ENCODE measurements at regions not wholly inside any gene's neighbourhood (a gene's known extent, or its start where the extent isn't known, plus 50 kb on each side); places are given as distances from the start of the nearest gene placed in this dataset.

- no peak overlapping the region for H3K27ac ChIP-seq
- no peak for TF ChIP-seq POLR2A (IDR thresholded peaks at IDR 0.05)
- TF ChIP-seq CTCF (IDR thresholded peaks at IDR 0.05): no peak
- TF ChIP-seq EP300 (IDR thresholded peaks at IDR 0.05; ENCODE audit: low read depth): no peak
- TF ChIP-seq POLR2AphosphoS5 (IDR thresholded peaks at IDR 0.05): no peak
- H3K36me3 ChIP-seq: no peaks in the 10 kb centered on the region
- H3K4me1 ChIP-seq: no peaks in the 10 kb centered on the region
- in situ Hi-C loops (cut with MboI; ENCODE audit: low pct_ligation_motif_present in 1 of 4, low pct_unique_long_range_greater_than_20kb in 1 of 4, low sequenced_read_pairs in 3 of 4): no loop called here
- H3K27me3 ChIP-seq: no peaks in the 10 kb centered on the region
- WGBS, 2 donors (ENCODE audit: low coverage in 1 of 2): 63% methylated on average over 1 of the region's 1 CpG; no CpG with 5 or more reads in 1 of the 2 donors
- no peak for DNase-seq
- intact Hi-C loops (cut with DNase I; ENCODE audit: low total_unique reads): no loop called here
- H3K4me3 ChIP-seq: no peak overlapping the region
- no peaks in the 10 kb centered on the region for H3K9me3 ChIP-seq
Observed at GRCh38 chr14:89089330-89089729, 264.9 kb downstream of the TTC8 start.

- H3K36me3 ChIP-seq: no peaks in the 10 kb centered on the region
- no peaks in the 10 kb centered on the region for H3K27me3 ChIP-seq
- no peaks in the 10 kb centered on the region for H3K9me3 ChIP-seq
- WGBS, 2 donors (ENCODE audit: low coverage in 1 of 2): 93 to 100% methylated on average over 1 of the region's 1 CpG
- no peaks in the 10 kb centered on the region for H3K4me1 ChIP-seq
- DNase-seq: no peak
- no peak overlapping the region for H3K27ac ChIP-seq
- TF ChIP-seq EP300 (IDR thresholded peaks at IDR 0.05; ENCODE audit: low read depth) (no peak), POLR2AphosphoS5 (IDR thresholded peaks at IDR 0.05) (no peak), POLR2A (IDR thresholded peaks at IDR 0.05) (no peak), CTCF (IDR thresholded peaks at IDR 0.05) (no peak)
- no peak overlapping the region for H3K4me3 ChIP-seq
- in situ Hi-C loops (cut with MboI; ENCODE audit: low pct_ligation_motif_present in 1 of 4, low pct_unique_long_range_greater_than_20kb in 1 of 4, low sequenced_read_pairs in 3 of 4): no loop called here
- intact Hi-C loops (cut with DNase I; ENCODE audit: low total_unique reads): no loop called here
Observed at GRCh38 chr14:89091781-89092180, 267.3 kb downstream of the TTC8 start.

- TF ChIP-seq POLR2A (IDR thresholded peaks at IDR 0.05) (no peak), CTCF (IDR thresholded peaks at IDR 0.05) (no peak), POLR2AphosphoS5 (IDR thresholded peaks at IDR 0.05) (no peak), EP300 (IDR thresholded peaks at IDR 0.05; ENCODE audit: low read depth) (no peak)
- H3K27me3 ChIP-seq: no peaks in the 10 kb centered on the region
- H3K36me3 ChIP-seq: no peaks in the 10 kb centered on the region
- H3K27ac ChIP-seq: no peak overlapping the region
- in situ Hi-C loops (cut with MboI; ENCODE audit: low pct_ligation_motif_present in 1 of 4, low pct_unique_long_range_greater_than_20kb in 1 of 4, low sequenced_read_pairs in 3 of 4): no loop called here
- WGBS, 2 donors (ENCODE audit: low coverage in 1 of 2): 54 to 60% methylated on average over 3 of the region's 3 CpGs
- no peak for DNase-seq
- H3K4me3 ChIP-seq: no peak overlapping the region
- intact Hi-C loops (cut with DNase I; ENCODE audit: low total_unique reads): no loop called here
- no peaks in the 10 kb centered on the region for H3K9me3 ChIP-seq
- H3K4me1 ChIP-seq: no peaks in the 10 kb centered on the region
Observed at GRCh38 chr14:89093083-89093730, 268.8 kb downstream of the TTC8 start.

GRCh38 chr14:89095036-89095435, 270.6 kb downstream of the TTC8 start:
- no peak for TF ChIP-seq EP300 (IDR thresholded peaks at IDR 0.05; ENCODE audit: low read depth)
- no peak for TF ChIP-seq POLR2A (IDR thresholded peaks at IDR 0.05)
- no peak for TF ChIP-seq CTCF (IDR thresholded peaks at IDR 0.05)
- TF ChIP-seq POLR2AphosphoS5 (IDR thresholded peaks at IDR 0.05): no peak
- no peaks in the 10 kb centered on the region for H3K9me3 ChIP-seq
- intact Hi-C loops (cut with DNase I; ENCODE audit: low total_unique reads): no loop called here
- H3K4me1 ChIP-seq: no peaks in the 10 kb centered on the region
- H3K36me3 ChIP-seq: no peaks in the 10 kb centered on the region
- H3K27ac ChIP-seq: no peak overlapping the region
- H3K27me3 ChIP-seq: no peaks in the 10 kb centered on the region
- no peak for DNase-seq
- H3K4me3 ChIP-seq: no peak overlapping the region
- in situ Hi-C loops (cut with MboI; ENCODE audit: low pct_ligation_motif_present in 1 of 4, low pct_unique_long_range_greater_than_20kb in 1 of 4, low sequenced_read_pairs in 3 of 4): no loop called here
- WGBS, 2 donors (ENCODE audit: low coverage in 1 of 2): 39% methylated on average over 1 of the region's 1 CpG; no CpG with 5 or more reads in 1 of the 2 donors

Measured in transverse colon (tissue), 4 donors.